Fibroblast of skin of abdomen (primary cell): ENCODE measurements at regions not wholly inside any gene's neighbourhood (a gene's known extent, or its start where the extent isn't known, plus 50 kb on each side); places are given as distances from the start of the nearest gene placed in this dataset.

ENCODE experiments used
- DNase-seq: peaks from one replicate; pipeline ENCODE4 v3.0.0-alpha.2; 2013

DNA sequence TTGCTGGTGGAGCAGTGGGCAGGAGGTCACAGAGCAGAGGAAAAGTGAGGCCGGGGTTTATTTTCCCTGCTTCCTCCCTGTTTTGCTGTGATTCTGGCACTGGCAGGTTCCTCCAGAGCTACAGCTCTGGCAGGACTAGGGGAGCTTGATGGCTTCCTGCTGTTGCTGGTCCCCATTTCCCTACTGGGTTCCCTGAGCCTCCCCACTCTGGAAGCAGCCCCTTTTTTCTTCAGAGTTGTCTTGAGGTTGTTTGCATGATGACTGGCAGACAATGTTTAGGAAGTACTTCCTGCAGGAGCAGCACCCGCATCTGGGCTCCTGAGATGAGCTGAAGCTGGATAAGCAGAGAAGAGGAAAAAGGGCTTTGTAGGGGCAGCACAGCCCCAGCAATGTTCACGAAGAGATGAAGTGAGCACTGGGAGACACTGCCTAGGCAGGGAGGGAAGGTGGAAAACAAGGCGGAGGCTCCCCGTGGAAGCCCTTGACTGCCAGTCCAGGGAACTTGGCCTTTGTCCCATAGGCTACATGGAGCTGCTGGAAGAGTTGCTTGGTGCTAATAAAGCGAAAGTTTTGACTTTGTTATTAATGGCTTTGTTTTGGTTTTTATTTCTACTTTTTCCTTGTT lies 126.9 kb downstream of the SLC38A6 start:
- no peak for DNase-seq

DNA sequence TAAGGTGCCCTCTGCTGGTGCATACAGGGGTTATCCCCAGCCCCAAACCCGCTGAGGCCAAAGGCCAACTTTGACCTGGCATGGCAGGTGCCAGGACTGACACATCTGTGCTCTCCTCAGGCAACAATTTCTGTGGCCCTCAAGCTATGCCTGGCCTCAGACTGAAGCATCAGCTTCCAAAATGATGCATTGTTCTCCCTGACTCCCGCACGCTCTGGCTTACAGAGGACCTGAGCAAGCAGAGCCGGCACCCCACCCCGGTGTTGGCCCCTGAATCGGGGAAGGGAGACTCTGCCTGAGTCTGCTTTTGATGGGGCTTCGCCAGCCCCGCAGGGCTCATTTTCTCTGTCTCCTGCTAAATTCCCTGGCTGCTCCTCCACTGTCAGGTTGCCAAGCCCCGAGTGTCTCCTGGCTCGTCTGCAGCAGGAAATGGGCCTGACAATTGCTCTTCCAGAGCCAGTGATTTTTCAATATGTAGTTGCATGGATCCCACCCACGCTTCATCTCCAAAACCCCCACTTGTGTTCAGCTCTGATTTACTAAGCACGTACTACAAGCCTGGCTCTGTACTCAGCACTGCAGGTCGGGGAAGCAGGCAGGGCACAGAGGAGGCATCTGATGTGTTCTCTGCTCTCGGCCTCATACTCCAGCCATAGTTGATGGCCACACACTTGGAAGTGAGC lies 126.1 kb downstream of the SLC38A6 start:
- peak; percentile 80 for DNase-seq

DNA sequence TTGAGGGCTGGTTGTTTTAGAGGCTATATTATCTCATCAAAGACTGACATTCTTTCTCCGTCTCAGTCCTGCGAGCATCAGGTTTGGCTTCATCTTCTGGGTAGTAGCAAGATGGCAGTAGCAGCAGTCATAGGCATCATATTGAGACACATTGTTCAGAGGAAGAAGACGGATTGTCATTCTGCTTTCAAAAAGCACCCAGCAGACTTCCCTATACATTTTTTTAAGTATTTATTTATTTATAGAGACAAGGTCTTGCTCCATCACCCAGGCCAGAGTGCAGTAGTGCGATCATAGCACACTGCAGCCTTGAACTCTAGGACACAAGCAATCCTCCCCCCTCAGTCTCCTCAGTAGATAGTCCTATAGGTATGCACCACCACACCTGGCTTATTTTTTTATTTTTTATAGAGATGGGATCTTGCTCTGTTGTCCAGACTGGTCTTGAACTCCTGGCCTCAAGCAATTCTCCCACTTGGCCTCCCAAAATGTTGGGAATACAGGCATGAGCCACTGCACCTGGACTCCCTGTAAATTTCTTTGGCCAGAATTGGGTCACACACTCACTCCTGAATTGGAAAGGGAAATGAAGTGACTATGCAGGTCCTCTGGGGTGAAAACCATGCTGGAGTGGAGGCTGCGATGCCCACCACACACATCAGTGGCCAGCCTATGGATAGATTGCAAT lies 125.4 kb downstream of the SLC38A6 start:
- no peak for DNase-seq

DNA sequence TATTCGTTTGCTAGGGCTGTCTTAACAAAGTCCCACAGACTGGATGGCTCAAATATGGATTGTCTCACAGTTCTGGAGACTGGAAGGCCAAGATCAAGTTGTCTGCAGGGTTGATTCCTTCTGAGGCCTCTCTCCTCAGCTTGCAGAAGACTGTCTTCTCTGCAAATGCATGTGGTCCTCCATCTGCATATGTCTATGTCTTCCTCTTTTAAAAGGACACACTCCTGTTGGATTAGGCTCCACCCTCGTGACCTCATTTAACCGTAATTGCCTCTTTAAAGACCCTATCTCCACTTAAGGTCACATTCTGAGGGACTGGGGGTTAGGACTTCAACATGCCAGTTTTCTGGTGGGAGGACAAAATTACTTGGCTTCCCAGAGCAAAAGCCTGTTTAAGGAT lies 123.3 kb downstream of the SLC38A6 start:
- DNase-seq: no peak

DNA sequence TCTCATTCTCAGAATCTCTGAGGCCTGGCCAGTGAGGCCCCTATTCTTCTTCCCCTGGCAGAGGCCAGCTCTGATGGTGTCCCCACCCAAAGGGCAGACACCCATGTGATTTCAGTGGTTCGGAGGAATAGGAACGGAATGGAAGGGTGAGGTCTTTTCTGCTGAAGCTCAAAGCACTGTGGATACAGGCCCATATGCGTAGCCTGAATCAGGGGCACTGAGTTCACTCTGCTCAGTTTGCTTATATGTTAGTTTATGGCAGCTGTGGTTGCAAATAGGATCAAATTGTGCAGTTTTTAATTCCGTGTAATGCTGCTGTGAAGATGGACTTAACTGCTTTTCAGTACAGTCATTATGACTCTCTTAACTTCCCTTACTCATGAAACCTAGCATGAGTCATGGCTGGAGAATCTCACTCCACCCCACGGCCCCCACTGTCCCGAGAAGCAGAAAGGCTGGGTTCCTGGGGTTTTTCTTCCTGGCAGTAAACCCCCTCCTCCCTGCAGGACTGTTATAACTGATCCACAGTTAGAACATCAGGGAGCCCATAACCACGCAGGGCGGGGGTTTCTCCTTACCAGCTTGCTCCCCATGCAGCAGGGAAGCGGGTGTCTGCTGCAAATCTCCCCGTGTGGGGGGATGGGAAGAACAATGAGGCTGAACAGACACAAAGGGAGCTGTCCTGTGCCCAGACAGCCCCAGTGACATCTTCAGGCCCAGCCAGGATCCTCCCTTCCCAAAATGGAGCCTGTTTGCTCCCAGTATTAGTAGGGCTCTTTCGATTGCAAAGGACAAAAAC lies 122.7 kb downstream of the SLC38A6 start:
- DNase-seq: peak; percentile 99

DNA sequence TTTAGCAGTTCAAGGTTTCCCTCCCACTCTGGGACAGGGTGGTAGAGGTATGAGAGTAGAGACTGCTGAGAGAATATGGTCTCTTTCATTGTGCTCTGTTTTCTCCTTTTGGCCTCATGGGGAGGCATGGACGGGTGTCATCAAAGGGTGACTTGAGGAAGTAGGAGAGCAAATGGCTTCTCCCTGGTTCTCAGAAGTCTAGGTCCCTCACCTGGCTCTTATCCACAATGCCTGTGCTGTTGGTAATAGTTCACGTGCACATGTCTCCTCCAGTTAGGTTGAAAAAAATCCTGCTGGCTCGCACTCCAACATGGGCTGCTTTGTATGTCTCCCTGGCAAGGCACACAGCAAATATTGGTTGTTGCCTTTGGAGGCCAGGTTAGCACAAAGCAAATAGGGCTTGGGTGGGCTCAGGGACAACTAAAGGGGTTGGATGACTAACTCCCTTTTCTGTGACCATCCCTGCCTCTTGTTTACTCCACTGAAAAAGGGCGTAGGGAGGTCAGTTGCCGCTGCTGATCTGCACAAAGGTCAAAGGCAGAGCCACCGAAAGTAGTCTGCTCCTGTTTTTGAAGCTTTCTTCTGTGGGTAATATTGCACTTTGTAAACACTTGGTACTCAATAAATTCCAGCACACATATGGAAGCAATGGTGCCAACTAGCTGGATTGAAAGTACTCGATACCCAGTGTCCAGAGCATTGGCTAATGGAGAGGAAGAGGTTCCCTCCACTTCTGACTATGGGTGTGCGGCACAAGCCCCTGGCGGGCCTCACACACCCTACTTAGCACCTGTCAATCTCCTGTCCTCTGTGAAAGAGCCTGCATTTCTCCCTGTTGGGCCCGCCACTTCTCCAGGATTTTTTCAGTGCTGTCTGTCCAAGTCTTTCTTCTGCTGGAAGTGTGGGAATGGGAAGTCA lies 121.8 kb downstream of the SLC38A6 start:
- DNase-seq: no peak
